NCI-H524 (cell line): ENCODE measurements at regions not wholly inside any gene's neighbourhood (a gene's known extent, or its start where the extent isn't known, plus 50 kb on each side); places are given as distances from the start of the nearest gene placed in this dataset.
A peak's percentile ranks its signal among the peaks of the same experiment; 100 is the strongest.

Experiments used
- DNase-seq, 2 experiments: peaks; one replicate each; lab custom pipeline; 2025; lab: John Stamatoyannopoulos, UW

- DNase-seq, result no peak
Observed at GRCh38 chr11:80163011-80163410, 722.2 kb upstream of the TENM4 start.

DNA sequence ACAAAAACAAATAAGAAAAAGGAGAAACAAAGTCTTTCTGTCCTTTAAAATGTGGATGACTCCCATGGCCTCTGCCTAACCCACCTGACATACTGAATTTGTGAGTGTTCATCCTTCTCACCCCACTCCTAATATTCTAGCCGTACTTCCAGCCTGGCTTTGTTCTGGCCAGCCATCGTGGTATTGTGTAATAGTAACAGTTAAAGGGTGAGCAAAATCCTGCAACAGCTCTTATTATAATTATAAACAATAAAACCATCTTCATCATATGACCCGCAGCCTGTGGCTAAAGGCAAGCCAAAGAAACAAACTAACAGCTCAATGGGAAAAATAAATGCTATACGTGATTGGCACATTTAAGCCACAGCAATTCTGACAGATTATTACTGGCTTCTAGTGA is 721.6 kb upstream of the TENM4 start:
- DNase-seq, result no peak

- DNase-seq, result no peak
Observed at GRCh38 chr11:80157447-80157846, 716.6 kb upstream of the TENM4 start.

DNA sequence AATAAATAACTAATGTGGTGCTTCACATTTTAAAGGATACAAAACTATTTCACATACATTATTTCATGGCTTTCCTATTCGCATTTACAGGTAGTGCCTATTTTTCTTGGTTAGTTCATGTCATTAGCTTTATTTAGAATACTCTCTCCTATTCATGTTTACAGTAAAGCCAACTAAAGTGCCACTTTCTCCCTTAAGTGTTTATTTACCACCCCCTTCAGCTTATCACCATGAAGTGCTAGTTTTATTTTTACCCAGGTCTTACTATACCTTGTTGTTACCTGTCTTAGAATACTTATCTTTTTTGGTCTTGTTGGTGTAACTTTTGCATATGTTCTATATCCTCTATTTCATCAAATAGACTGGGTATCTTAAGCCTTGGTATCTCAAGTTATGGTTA is 715.2 kb upstream of the TENM4 start:
- no peak for DNase-seq

DNA sequence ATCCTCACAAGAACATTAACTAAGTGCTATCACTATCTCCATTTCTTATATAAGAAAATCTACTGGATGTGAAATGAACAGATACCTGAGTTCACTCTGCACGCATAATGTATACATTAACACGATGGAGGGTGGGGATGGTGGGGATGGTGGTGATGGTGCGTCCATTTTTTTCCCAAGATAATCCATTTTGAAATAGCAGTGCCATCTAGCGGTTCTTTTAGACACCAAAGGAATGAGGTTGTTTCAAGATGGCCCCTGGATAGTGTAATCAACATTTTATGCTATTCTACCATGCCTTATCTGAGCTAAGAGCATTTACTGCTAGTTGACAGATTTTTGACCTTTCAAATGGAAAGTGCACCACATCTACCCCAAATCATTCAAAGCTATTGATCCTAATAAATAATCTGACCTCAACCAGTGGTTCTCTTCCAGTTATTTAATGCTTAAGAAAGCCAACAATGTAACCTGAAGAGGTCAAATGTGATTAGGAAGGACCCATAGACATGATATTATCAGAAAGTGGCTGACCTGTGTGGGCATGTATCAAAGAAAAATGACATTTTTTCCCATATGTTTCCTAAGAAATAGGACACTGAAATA is 714.7 kb upstream of the TENM4 start:
- DNase-seq, result peak; percentile 39 to 67

GRCh38 chr11:80146232-80146631 is 705.4 kb upstream of the TENM4 start:
- DNase-seq, result peak in 1 of 2 experiments; percentile 25

- DNase-seq, result no peak
Observed at GRCh38 chr11:80144897-80145594, 704.2 kb upstream of the TENM4 start.

GRCh38 chr11:80136991-80137390 is 696.2 kb upstream of the TENM4 start:
- DNase-seq, result no peak

DNA sequence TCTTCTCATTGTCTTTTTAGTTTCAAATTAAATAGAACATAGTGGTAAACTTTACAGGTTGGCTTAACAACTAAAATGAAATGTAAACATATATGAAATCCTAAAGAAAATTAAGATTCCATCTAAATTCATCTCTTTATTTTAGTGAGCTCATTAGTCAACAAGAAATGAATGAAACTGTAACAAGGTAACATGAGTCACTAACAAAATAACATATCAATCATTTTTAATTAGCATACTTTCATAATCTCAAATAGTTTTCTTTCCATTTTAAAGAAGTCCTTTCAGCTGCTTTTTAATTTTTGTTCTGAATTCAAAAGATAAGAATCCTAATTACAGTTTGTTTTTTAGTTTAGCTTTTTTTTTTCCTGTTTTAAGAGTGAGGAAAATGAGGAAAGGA is 688.6 kb upstream of the TENM4 start:
- DNase-seq, result no peak

GRCh38 chr11:80122211-80122610 is 681.4 kb upstream of the TENM4 start:
- no peak for DNase-seq

- peak; percentile 4 to 36 for DNase-seq
Observed at GRCh38 chr11:80118073-80118472, 677.2 kb upstream of the TENM4 start.

DNA sequence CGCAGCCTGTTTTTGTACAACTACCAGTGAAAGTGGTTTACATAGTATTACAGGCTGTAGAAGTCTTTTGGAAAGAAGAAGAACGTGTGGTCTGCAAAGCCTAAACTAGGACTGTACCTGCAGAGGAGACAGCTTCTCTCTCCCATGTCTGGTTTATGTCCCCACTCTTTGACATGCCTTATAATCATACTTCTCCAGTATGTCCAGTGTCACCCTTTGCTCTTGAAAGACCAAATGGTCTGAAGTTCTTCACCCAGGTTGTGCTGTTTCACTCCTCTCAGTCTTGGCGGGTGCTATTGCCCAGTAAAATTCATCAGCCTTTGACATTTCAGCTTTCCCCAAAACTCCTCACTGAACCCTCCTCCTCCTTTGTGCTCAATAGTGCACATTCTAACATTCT is 676.0 kb upstream of the TENM4 start:
- no peak for DNase-seq

- no peak for DNase-seq
Observed at GRCh38 chr11:80109652-80110051, 668.8 kb upstream of the TENM4 start.

GRCh38 chr11:80109031-80109430 is 668.2 kb upstream of the TENM4 start:
- no peak for DNase-seq

DNA sequence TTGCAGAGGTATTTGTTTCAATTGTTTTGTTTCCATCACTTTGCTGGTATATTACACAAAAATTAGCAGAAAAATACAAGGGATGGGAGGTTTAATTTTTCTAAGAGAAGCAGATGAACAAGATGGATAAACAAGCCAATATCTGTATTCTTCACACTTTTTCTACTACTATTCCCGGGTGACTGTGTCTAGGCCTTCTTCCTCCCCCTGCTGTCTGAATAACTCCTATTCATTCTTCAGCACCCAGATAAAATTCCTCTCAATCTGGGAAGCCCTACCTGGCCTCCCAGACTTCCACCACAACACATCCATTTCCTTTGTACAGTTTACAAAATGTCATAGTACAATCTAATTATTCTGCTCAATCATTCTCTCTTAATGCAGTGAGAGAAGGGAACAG is 666.6 kb upstream of the TENM4 start:
- DNase-seq, result no peak

GRCh38 chr11:80104191-80104590 is 663.4 kb upstream of the TENM4 start:
- DNase-seq, result no peak

- DNase-seq, result no peak
Observed at GRCh38 chr11:80103142-80103859, 662.5 kb upstream of the TENM4 start.

DNA sequence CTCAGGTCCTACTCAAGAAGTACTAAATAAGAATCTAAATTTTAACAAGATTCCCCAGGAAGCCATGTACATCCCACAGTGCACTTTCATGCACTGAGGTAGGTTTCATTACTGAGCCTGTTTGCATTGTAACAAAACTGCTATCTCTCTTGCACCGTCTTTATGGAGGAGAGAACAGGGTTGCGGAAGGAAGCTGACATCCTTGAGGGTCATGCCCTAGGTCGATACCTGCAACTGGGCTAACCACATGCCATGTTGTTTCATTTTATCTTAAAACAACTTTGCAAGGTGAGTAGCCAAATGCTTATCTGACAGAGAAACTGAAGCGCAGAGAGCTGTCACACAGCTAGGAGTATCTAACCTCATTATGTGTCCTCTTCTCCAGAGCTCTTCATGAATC is 656.3 kb upstream of the TENM4 start:
- no peak for DNase-seq

- no peak for DNase-seq
Observed at GRCh38 chr11:80096736-80097135, 655.9 kb upstream of the TENM4 start.

GRCh38 chr11:80086496-80087055 is 645.7 kb upstream of the TENM4 start:
- DNase-seq, result no peak

- DNase-seq, result no peak
Observed at GRCh38 chr11:80085563-80085962, 644.7 kb upstream of the TENM4 start.

DNA sequence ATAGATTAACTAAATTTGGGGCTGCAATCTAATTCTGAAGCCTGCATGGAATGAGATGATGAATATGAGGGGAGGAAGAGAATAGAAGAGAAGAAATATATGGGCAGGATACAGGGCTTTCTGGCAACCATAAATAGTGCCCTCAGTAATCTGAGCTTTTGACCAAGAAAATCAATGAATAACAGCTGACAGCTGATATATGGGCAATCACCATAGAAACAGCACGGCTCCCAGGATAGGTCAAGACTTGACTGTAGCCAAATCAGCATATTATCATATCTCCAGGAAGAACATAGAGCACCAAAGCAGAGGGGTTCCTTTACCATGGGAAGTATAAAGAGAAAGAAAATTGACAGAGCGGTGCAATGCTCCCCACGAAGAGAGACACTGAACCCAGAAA is 643.8 kb upstream of the TENM4 start:
- DNase-seq, result no peak

GRCh38 chr11:80083531-80083951 is 642.7 kb upstream of the TENM4 start:
- no peak for DNase-seq
